PC-9 (cell line): ENCODE measurements at regions not wholly inside any gene's neighbourhood (a gene's known extent, or its start where the extent isn't known, plus 50 kb on each side); places are given as distances from the start of the nearest gene placed in this dataset.

Source experiments
- CTCF ChIP-seq: fragments of 200-600 bp; sonication (generic); conservative IDR thresholded peaks from 2 replicates; pipeline ENCODE4 v1.6.1; 2017; ENCODE audit warnings: mixed run types, antibody characterized with exemption, mild to moderate bottlenecking, moderate library complexity
- EZH2 ChIP-seq: fragments of 200-600 bp; sonication (generic); IDR thresholded peaks from 2 replicates; pipeline ENCODE4 v1.8.0; 2017; ENCODE audit warnings: antibody characterized with exemption, low read depth

GRCh38 chr14:29311983-29312382, 545.4 kb downstream of the FOXG1 start:
- no peak for TF ChIP-seq CTCF
- no peak for TF ChIP-seq EZH2
